H1 (cell line): ENCODE measurements at regions not wholly inside any gene's neighbourhood (a gene's known extent, or its start where the extent isn't known, plus 50 kb on each side); places are given as distances from the start of the nearest gene placed in this dataset.

Experiments
- ATF3 ChIP-seq: IDR thresholded peaks from 2 replicates; pipeline ENCODE4 v1.6.1; 2011; ENCODE audit warnings: low read depth, mild to moderate bottlenecking, low read length; ENCODE audit not compliant: insufficient read depth
- BRCA1 ChIP-seq: IDR thresholded peaks from 2 replicates; pipeline ENCODE4 v1.6.1; 2012; ENCODE audit warnings: low read depth, low read length, improper control_type of control experiment
- CHD1 ChIP-seq: IDR thresholded peaks from 2 replicates; pipeline ENCODE4 v1.6.1; 2012; ENCODE audit warnings: low read depth, low read length, improper control_type of control experiment
- EP300 ChIP-seq, 2 experiments: IDR thresholded peaks; 1 replicate in 1 of 2; 2 replicates in 1 of 2; pipeline ENCODE4 v1.6.1; 2011 to 2012; ENCODE audit warnings: low read depth in 2 of 2, low read length in 2 of 2, mild to moderate bottlenecking in 2 of 2, borderline replicate concordance in 1 of 2, inconsistent platforms in 1 of 2, moderate library complexity in 1 of 2
- JUND ChIP-seq: IDR thresholded peaks from 2 replicates; pipeline ENCODE4 v1.6.1; 2011; ENCODE audit warnings: mild to moderate bottlenecking, improper control_type of control experiment, low read length
- KDM4A ChIP-seq: IDR thresholded peaks from one replicate; pipeline ENCODE4 v1.7.1; 2012; ENCODE audit warnings: low read depth, mild to moderate bottlenecking, moderate library complexity, low read length, inconsistent platforms; ENCODE audit not compliant: severe bottlenecking
- NANOG ChIP-seq: IDR thresholded peaks from 2 replicates; pipeline ENCODE4 v1.6.1; 2011; ENCODE audit warnings: low read length, low read depth, mild to moderate bottlenecking, inconsistent platforms; ENCODE audit not compliant: insufficient read depth, poor library complexity, severe bottlenecking
- RFX5 ChIP-seq: IDR thresholded peaks from 2 replicates; pipeline ENCODE4 v1.6.1; 2011; ENCODE audit warnings: low read depth, low read length, improper control_type of control experiment, borderline replicate concordance
- RXRA ChIP-seq: IDR thresholded peaks from 2 replicates; pipeline ENCODE4 v1.6.1; 2011; ENCODE audit warnings: low read depth, mild to moderate bottlenecking, low read length, moderate library complexity; ENCODE audit not compliant: insufficient read depth
- SP2 ChIP-seq: IDR thresholded peaks from 2 replicates; pipeline ENCODE4 v1.6.1; 2012; ENCODE audit warnings: mild to moderate bottlenecking, low read length, inconsistent platforms

GRCh38 chr6:23441808-23442461 is 684.1 kb upstream of the NRSN1 start (continued):
- TF ChIP-seq ATF3, result no peak
- no peak for TF ChIP-seq CHD1
- no peak for TF ChIP-seq RFX5
- TF ChIP-seq JUND, result no peak
- TF ChIP-seq BRCA1, result no peak
- no peak for TF ChIP-seq RXRA
- TF ChIP-seq EP300 (IDR thresholded peaks at IDR 0.05; ENCODE audit: borderline replicate concordance in 1 of 2, low read depth in 2 of 2, low read length in 2 of 2), result no peak
- no peak for TF ChIP-seq SP2
- no peak for TF ChIP-seq NANOG
- TF ChIP-seq KDM4A, result no peak
- TF ChIP-seq, all 59 proteins: peak for 0
